ENCODE measurements at regions not wholly inside any gene's neighbourhood (a gene's known extent, or its start where the extent isn't known, plus 50 kb on each side); places are given as distances from the start of the nearest gene placed in this dataset.

DNA sequence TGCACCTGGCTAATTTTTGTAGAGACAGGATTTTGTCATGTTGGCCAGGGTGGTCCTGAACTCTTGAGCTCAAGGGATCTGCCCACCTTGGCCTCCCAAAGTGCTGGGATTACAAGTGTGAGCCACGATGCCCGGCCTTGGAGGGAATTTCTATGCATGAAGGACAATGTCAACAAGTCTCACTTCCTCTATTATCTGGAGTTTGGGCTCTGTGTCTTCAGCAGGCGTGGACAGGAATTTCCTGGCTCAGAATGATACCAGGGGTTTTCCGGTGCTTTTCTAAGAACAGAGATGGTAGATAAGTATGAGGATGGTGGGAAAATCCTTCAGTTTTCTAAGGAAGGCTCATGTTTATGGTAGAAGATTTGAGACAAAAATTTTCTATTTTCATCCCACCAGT is 75.0 kb upstream of the CCDC60 start:
- ChIA-PET POLR2A (no interaction called here), CTCF (interaction anchor here (1.6 kb wide), 1 partner anchor 106 kb away, joined by 4 read pairs; no protein-coding TSS in a partner anchor)
- H3K27me3 ChIP-seq (replicated peaks in 2 of 5; ENCODE audit: control insufficient read depth in 4 of 5, insufficient read depth in 5 of 5, low read length in 4 of 5), result no peaks in the 10 kb centered on the region
- H3K4me1 ChIP-seq (ENCODE audit: control extremely low read depth in 1 of 4, control insufficient read depth in 4 of 4, insufficient read depth in 4 of 4, low read length in 3 of 4), result peaks cover 19 to 34% (median 24%) of the 10 kb centered on the region in 4 experiments
- no peak overlapping the region for H3K27ac ChIP-seq (ENCODE audit: insufficient read depth in 1 of 2, low read depth in 1 of 2, low read length in 2 of 2, poor library complexity in 1 of 2, severe bottlenecking in 2 of 2)
- peak overlapping the region in 2 of 7 experiments; percentile 16 to 38 for H3K4me3 ChIP-seq (ENCODE audit: control insufficient read depth in 1 of 7, extremely low read depth in 1 of 7, insufficient read depth in 4 of 7, low read depth in 2 of 7, low read length in 6 of 7)
- DNase-seq, result peak in 2 of 3 donors; percentile 22 to 49
- peaks cover 0 to 5% (median 0%) of the 10 kb centered on the region in 5 experiments for H3K9me3 ChIP-seq (ENCODE audit: control extremely low read depth in 1 of 5, control insufficient read depth in 4 of 5, insufficient read depth in 2 of 5, low read depth in 1 of 5, low read length in 4 of 5)
- no CpG with 5 or more reads among the region's 4 CpGs for WGBS (ENCODE audit: insufficient coverage)
- no peaks in the 10 kb centered on the region for H3K36me3 ChIP-seq (ENCODE audit: control insufficient read depth in 4 of 4, insufficient read depth in 4 of 4, low read length in 3 of 4)

DNA sequence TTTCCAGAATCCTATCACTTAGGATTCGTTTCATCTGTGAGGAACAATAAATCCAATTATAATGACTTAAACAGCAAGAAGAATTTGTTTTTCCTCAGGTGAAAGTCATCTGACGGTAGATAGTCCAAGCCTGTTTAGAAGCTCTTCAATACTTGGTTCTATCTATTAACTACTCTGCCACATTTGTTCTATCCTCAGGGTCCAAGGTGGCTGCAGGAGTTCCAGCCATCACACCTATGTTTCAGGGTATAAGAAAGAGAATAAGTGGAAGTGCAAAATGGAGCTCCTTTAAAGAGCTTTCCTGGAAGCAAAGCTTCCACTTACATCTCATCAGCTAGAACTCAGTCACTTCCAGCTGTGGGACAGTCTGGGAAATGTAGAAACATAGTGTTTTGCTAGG is 72.1 kb upstream of the CCDC60 start:
- no peak for DNase-seq
- POLR2A ChIA-PET, result no interaction called here
- WGBS (ENCODE audit: insufficient coverage), result 90% methylated on average over 2 of the region's 2 CpGs

DNA sequence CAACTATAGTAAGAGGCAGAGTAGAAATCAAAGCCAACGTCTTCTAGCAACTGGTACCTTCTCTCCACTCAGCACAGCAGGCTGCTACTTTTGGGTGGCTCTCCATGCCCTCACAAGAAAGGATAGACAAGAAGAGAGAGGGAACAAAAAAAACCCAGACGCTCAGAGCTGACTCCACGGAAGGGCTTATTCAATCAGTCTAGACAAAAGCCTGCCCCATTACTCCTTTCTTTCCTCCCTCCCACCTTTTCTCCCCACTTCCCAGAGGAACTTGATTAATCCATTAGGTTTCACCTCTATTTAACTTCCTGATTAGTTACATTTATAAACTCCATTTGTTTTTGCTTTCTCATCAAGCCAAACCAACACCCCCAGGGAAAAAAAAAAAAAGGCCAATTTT is 71.1 kb upstream of the CCDC60 start:
- peaks cover 12 to 22% (median 17%) of the 10 kb centered on the region in 4 experiments for H3K4me1 ChIP-seq (ENCODE audit: control extremely low read depth in 1 of 4, control insufficient read depth in 4 of 4, insufficient read depth in 4 of 4, low read length in 3 of 4)
- DNase-seq, result no peak
- no peak overlapping the region for H3K27ac ChIP-seq (ENCODE audit: insufficient read depth in 1 of 2, low read depth in 1 of 2, low read length in 2 of 2, poor library complexity in 1 of 2, severe bottlenecking in 2 of 2)
- POLR2A ChIA-PET, result interaction anchor here (0.6 kb wide), 1 partner anchor 1114 kb away, joined by 7 read pairs; no protein-coding TSS in a partner anchor
- no peaks in the 10 kb centered on the region for H3K36me3 ChIP-seq (ENCODE audit: control insufficient read depth in 4 of 4, insufficient read depth in 4 of 4, low read length in 3 of 4)
- no peak overlapping the region for H3K4me3 ChIP-seq (ENCODE audit: control insufficient read depth in 1 of 7, extremely low read depth in 1 of 7, insufficient read depth in 4 of 7, low read depth in 2 of 7, low read length in 6 of 7)
- H3K27me3 ChIP-seq (replicated peaks in 2 of 5; ENCODE audit: control insufficient read depth in 4 of 5, insufficient read depth in 5 of 5, low read length in 4 of 5), result no peaks in the 10 kb centered on the region
- H3K9me3 ChIP-seq (ENCODE audit: control extremely low read depth in 1 of 5, control insufficient read depth in 4 of 5, insufficient read depth in 2 of 5, low read depth in 1 of 5, low read length in 4 of 5), result peaks cover 0 to 22% (median 6%) of the 10 kb centered on the region in 5 experiments
- WGBS (ENCODE audit: insufficient coverage), result 100% methylated on average over 1 of the region's 3 CpGs
- CTCF ChIA-PET, result interaction anchor here (1.3 kb wide), 1 partner anchor 16 kb away, joined by 3 read pairs; no protein-coding TSS in a partner anchor

More for the DNA sequence above, 72.1 kb upstream of the CCDC60 start:
- no peak overlapping the region for H3K4me3 ChIP-seq (ENCODE audit: control insufficient read depth in 1 of 7, extremely low read depth in 1 of 7, insufficient read depth in 4 of 7, low read depth in 2 of 7, low read length in 6 of 7)
- peaks cover 19 to 33% (median 24%) of the 10 kb centered on the region in 4 experiments for H3K4me1 ChIP-seq (ENCODE audit: control extremely low read depth in 1 of 4, control insufficient read depth in 4 of 4, insufficient read depth in 4 of 4, low read length in 3 of 4)
- no peaks in the 10 kb centered on the region for H3K27me3 ChIP-seq (replicated peaks in 2 of 5; ENCODE audit: control insufficient read depth in 4 of 5, insufficient read depth in 5 of 5, low read length in 4 of 5)
- CTCF ChIA-PET, result no interaction called here
- H3K36me3 ChIP-seq (ENCODE audit: control insufficient read depth in 4 of 4, insufficient read depth in 4 of 4, low read length in 3 of 4), result no peaks in the 10 kb centered on the region
- peaks cover 0 to 13% (median 5%) of the 10 kb centered on the region in 5 experiments for H3K9me3 ChIP-seq (ENCODE audit: control extremely low read depth in 1 of 5, control insufficient read depth in 4 of 5, insufficient read depth in 2 of 5, low read depth in 1 of 5, low read length in 4 of 5)
- no peak overlapping the region for H3K27ac ChIP-seq (ENCODE audit: insufficient read depth in 1 of 2, low read depth in 1 of 2, low read length in 2 of 2, poor library complexity in 1 of 2, severe bottlenecking in 2 of 2)

DNA sequence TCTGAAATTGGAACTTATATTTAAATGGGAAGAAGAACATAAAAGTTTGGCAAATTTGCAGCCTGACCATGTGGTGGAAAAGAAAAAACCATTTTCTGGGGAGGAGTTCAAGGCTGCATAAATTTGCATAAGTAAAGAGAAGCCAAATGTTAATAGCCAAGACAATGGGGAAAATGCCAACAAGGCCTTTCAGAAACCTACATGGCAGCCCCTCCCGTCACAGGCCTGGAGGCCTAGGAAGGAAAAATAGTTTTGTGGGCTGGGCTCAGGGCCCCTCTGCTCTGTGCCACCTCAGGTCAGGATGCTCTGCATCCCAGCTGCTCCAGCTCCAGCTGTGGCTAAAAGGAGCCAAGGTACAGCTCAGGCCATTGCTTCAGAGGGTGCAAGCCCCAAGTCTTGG is 67.6 kb upstream of the CCDC60 start:
- Histone ChIP-seq H3K4me1 (ENCODE audit: control extremely low read depth in 1 of 4, control insufficient read depth in 4 of 4, insufficient read depth in 4 of 4, low read length in 3 of 4) (no peaks in the 10 kb centered on the region), H3K4me3 (ENCODE audit: control insufficient read depth in 1 of 7, extremely low read depth in 1 of 7, insufficient read depth in 4 of 7, low read depth in 2 of 7, low read length in 6 of 7) (no peak overlapping the region), H3K27me3 (replicated peaks in 2 of 5; ENCODE audit: control insufficient read depth in 4 of 5, insufficient read depth in 5 of 5, low read length in 4 of 5) (no peaks in the 10 kb centered on the region), H3K36me3 (ENCODE audit: control insufficient read depth in 4 of 4, insufficient read depth in 4 of 4, low read length in 3 of 4) (no peaks in the 10 kb centered on the region), H3K9me3 (ENCODE audit: control extremely low read depth in 1 of 5, control insufficient read depth in 4 of 5, insufficient read depth in 2 of 5, low read depth in 1 of 5, low read length in 4 of 5) (peaks cover 0 to 26% (median 8%) of the 10 kb centered on the region in 5 experiments), H3K27ac (ENCODE audit: insufficient read depth in 1 of 2, low read depth in 1 of 2, low read length in 2 of 2, poor library complexity in 1 of 2, severe bottlenecking in 2 of 2) (no peak overlapping the region)
- 100% methylated on average over 1 of the region's 1 CpG for WGBS (ENCODE audit: insufficient coverage)
- ChIA-PET POLR2A (no interaction called here), CTCF (no interaction called here)
- DNase-seq, result no peak

DNA sequence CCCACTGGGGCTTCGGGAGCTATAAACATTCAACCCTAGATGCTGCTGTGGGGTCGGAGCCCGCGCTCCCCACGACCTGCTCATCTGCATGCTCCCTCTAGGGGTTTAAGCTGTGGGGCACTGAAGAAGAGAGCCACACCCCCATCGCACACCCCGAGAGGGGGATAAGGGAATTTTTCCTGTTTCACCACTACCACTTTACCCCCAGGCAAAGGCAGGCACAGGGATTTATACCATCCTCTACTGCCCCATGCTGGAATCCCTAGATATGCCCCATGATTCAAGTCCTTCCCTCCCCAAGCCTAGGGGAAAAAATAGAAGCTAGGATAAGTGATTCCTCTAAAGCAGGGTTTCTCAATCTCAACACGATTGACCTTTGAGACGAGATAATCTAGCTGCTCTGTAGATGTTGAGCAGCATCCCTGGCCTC is 59.9 kb upstream of the CCDC60 start:
- CTCF ChIA-PET, result no interaction called here
- H3K4me1 ChIP-seq (ENCODE audit: control extremely low read depth in 1 of 4, control insufficient read depth in 4 of 4, insufficient read depth in 4 of 4, low read length in 3 of 4), result peaks cover 0 to 7% (median 1%) of the 10 kb centered on the region in 4 experiments
- no peak overlapping the region for H3K4me3 ChIP-seq (ENCODE audit: control insufficient read depth in 1 of 7, extremely low read depth in 1 of 7, insufficient read depth in 4 of 7, low read depth in 2 of 7, low read length in 6 of 7)
- no peak overlapping the region for H3K27ac ChIP-seq (ENCODE audit: insufficient read depth in 1 of 2, low read depth in 1 of 2, low read length in 2 of 2, poor library complexity in 1 of 2, severe bottlenecking in 2 of 2)
- no peak for DNase-seq
- POLR2A ChIA-PET, result no interaction called here
- no peaks in the 10 kb centered on the region for H3K36me3 ChIP-seq (ENCODE audit: control insufficient read depth in 4 of 4, insufficient read depth in 4 of 4, low read length in 3 of 4)
- H3K27me3 ChIP-seq (replicated peaks in 2 of 5; ENCODE audit: control insufficient read depth in 4 of 5, insufficient read depth in 5 of 5, low read length in 4 of 5), result no peaks in the 10 kb centered on the region
- no peaks in the 10 kb centered on the region for H3K9me3 ChIP-seq (ENCODE audit: control extremely low read depth in 1 of 5, control insufficient read depth in 4 of 5, insufficient read depth in 2 of 5, low read depth in 1 of 5, low read length in 4 of 5)
- 100% methylated on average over 7 of the region's 9 CpGs for WGBS (ENCODE audit: insufficient coverage)

DNA sequence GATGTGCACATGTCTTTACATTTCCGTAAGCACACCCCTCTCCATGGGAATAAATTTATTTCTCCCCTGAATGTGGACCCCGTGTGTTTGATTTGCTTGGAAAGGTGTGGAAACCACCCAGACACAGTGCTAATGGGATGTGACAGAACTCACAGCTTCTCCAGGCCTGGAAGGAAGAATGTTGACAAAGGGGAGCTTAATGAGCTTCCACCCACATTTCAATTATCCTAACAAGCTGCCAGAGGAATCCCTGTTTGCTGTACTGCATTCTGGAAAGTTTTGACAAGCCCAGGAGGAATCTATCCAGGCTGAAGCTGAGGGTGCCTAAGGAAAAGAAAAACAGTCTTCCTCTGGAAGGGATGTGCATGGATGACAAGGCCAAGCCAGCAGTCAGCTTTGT is 51.2 kb upstream of the CCDC60 start:
- Histone ChIP-seq H3K9me3 (ENCODE audit: control extremely low read depth in 1 of 5, control insufficient read depth in 4 of 5, insufficient read depth in 2 of 5, low read depth in 1 of 5, low read length in 4 of 5) (peaks cover 0 to 4% (median 0%) of the 10 kb centered on the region in 5 experiments), H3K36me3 (ENCODE audit: control insufficient read depth in 4 of 4, insufficient read depth in 4 of 4, low read length in 3 of 4) (no peaks in the 10 kb centered on the region), H3K4me3 (ENCODE audit: control insufficient read depth in 1 of 7, extremely low read depth in 1 of 7, insufficient read depth in 4 of 7, low read depth in 2 of 7, low read length in 6 of 7) (no peak overlapping the region), H3K27me3 (replicated peaks in 2 of 5; ENCODE audit: control insufficient read depth in 4 of 5, insufficient read depth in 5 of 5, low read length in 4 of 5) (peaks cover 0 to 3% (median 0%) of the 10 kb centered on the region in 5 experiments), H3K27ac (ENCODE audit: insufficient read depth in 1 of 2, low read depth in 1 of 2, low read length in 2 of 2, poor library complexity in 1 of 2, severe bottlenecking in 2 of 2) (no peak overlapping the region), H3K4me1 (ENCODE audit: control extremely low read depth in 1 of 4, control insufficient read depth in 4 of 4, insufficient read depth in 4 of 4, low read length in 3 of 4) (no peaks in the 10 kb centered on the region)
- ChIA-PET CTCF (no interaction called here), POLR2A (no interaction called here)
- WGBS (ENCODE audit: insufficient coverage), result 100% methylated on average over 1 of the region's 2 CpGs
- DNase-seq, result no peak

Measured in common myeloid progenitor, CD34-positive (primary cell).